ENCODE measurements at regions not wholly inside any gene's neighbourhood (a gene's known extent, or its start where the extent isn't known, plus 50 kb on each side); places are given as distances from the start of the nearest gene placed in this dataset.

DNA sequence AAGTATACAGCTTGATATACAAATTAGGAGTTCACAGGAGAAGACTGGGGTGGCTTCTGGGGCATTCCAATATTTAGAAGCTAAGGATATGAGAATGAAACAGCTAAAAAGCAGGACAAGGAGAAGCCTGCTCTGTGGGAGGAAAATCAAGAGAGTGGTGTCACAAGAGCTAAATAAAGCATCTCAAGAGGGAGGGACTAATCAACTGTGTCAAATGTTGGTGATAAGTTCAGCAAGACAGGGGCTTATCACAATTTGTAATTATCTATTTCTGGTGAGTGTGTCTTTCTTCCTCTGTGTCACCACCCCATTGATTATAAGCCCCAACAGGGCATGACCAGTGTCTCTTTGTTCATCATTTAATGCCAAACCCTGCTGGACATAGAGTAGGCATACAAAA lies 295.8 kb upstream of the DUSP10 start:
- Mint-ChIP-seq H3K4me1 (ENCODE audit: unreplicated experiment) (no peaks in the 10 kb centered on the region), H3K27ac (no peak overlapping the region), H3K36me3 (no peaks in the 10 kb centered on the region), H3K4me3 (no peak overlapping the region), H3K27me3 (no peaks in the 10 kb centered on the region), H3K9me3 (no peaks in the 10 kb centered on the region)
- DNase-seq (ENCODE audit: extremely low spot score, unreplicated experiment), result no peak
- TF ChIP-seq, protein P1, sequence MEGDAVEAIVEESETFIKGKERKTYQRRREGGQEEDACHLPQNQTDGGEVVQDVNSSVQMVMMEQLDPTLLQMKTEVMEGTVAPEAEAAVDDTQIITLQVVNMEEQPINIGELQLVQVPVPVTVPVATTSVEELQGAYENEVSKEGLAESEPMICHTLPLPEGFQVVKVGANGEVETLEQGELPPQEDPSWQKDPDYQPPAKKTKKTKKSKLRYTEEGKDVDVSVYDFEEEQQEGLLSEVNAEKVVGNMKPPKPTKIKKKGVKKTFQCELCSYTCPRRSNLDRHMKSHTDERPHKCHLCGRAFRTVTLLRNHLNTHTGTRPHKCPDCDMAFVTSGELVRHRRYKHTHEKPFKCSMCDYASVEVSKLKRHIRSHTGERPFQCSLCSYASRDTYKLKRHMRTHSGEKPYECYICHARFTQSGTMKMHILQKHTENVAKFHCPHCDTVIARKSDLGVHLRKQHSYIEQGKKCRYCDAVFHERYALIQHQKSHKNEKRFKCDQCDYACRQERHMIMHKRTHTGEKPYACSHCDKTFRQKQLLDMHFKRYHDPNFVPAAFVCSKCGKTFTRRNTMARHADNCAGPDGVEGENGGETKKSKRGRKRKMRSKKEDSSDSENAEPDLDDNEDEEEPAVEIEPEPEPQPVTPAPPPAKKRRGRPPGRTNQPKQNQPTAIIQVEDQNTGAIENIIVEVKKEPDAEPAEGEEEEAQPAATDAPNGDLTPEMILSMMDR (conservative IDR thresholded peaks at IDR 0.05), result no peak

DNA sequence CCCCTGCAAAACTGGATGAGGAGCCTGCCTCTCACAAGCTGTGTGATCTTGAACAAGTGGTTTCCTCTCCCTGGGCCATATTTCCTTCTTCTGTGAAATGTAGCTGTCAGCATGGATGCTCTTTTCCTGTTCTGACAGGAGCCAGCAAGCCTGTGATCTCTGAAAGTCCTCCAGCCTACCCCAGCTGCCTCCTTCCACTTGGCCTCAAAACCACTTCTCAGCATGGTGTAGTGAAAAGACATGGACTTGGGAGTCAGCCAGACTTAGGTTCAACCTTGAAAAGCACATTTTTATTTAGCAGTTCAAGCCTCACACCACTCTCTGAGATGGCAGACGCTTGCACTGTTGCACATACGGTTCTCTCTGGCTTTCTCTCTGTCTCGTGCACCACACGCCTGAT lies 292.9 kb upstream of the DUSP10 start:
- H3K4me1 Mint-ChIP-seq (ENCODE audit: unreplicated experiment), result no peaks in the 10 kb centered on the region
- H3K9me3 Mint-ChIP-seq, result no peaks in the 10 kb centered on the region

DNA sequence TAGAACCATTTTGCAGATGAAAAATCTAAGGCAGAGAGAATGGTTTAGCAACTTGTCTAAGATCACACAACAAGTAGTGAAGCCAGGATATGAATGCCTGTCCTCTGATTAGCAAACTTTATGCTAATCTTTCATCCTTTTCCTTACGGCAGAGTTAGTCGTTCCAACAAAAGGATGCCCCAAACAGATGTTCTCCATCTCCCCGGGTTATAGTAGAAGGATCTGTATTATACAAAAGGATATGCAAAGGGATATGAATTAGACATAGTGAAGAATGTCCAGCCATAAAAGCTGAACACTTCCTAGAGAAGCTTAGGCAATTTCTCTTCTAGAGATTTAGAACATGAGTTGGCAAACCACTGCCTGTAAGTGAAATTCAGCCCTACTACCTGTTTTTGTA lies 291.6 kb upstream of the DUSP10 start:
- no peaks in the 10 kb centered on the region for H3K9me3 Mint-ChIP-seq
- no peak overlapping the region for H3K27ac Mint-ChIP-seq
- no peaks in the 10 kb centered on the region for H3K27me3 Mint-ChIP-seq
- TF ChIP-seq, protein P1 (conservative IDR thresholded peaks at IDR 0.05), result no peak
- H3K36me3 Mint-ChIP-seq, result no peaks in the 10 kb centered on the region
- no peaks in the 10 kb centered on the region for H3K4me1 Mint-ChIP-seq (ENCODE audit: unreplicated experiment)
- no peak for DNase-seq (ENCODE audit: extremely low spot score, unreplicated experiment)
- H3K4me3 Mint-ChIP-seq, result no peak overlapping the region

More for the DNA sequence above, 292.9 kb upstream of the DUSP10 start:
- Mint-ChIP-seq H3K27ac (no peak overlapping the region), H3K36me3 (no peaks in the 10 kb centered on the region), H3K27me3 (no peaks in the 10 kb centered on the region), H3K4me3 (no peak overlapping the region)
- DNase-seq (ENCODE audit: extremely low spot score, unreplicated experiment), result no peak
- TF ChIP-seq, protein P1 (conservative IDR thresholded peaks at IDR 0.05), result no peak

DNA sequence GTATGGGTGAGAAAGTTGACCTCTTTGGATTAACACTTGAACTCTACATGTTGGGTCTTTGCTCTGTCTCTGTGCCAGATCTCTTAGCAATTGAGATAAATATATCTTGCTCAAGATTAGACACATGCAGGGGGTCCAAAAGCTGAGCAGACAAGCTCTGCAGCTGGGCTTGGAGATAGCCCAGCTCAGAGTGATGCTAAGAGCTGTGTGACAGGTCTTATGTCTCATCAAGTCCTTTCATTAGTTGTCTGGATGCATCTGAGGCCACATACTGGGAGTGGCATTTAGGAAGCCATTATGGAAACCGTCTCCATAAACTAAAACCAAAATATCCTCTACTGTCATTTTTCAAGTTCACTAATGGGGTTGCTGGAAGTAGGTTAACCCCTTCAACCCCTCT lies 289.4 kb upstream of the DUSP10 start:
- DNase-seq (ENCODE audit: extremely low spot score, unreplicated experiment), result no peak
- no peaks in the 10 kb centered on the region for H3K36me3 Mint-ChIP-seq
- TF ChIP-seq, protein P1 (conservative IDR thresholded peaks at IDR 0.05), result no peak
- H3K27me3 Mint-ChIP-seq, result peaks cover 3% of the 10 kb centered on the region
- no peaks in the 10 kb centered on the region for H3K4me1 Mint-ChIP-seq (ENCODE audit: unreplicated experiment)
- no peaks in the 10 kb centered on the region for H3K9me3 Mint-ChIP-seq
- H3K4me3 Mint-ChIP-seq, result no peak overlapping the region
- no peak overlapping the region for H3K27ac Mint-ChIP-seq

DNA sequence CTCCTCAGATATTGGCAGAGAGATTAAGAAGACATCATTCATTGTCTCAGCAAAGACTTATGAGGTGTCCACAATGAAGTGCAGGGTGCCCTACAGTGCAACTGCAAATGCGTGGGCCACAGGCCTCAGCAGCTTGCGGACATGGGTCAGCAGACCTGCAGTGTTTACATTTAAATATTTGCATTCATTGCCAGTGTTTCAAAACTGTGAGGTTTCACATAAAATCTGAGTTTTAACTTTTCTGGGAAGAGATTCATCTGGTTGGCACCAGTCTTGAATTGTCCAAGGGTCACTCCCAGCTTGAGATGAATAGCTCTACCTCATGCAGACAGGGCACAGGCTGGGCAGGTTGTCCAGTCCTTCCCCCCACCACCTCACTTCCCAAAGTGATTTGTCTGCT lies 286.8 kb upstream of the DUSP10 start:
- DNase-seq (ENCODE audit: extremely low spot score, unreplicated experiment), result no peak
- Mint-ChIP-seq H3K9me3 (no peaks in the 10 kb centered on the region), H3K27ac (no peak overlapping the region), H3K27me3 (peaks cover 3% of the 10 kb centered on the region), H3K36me3 (no peaks in the 10 kb centered on the region), H3K4me3 (no peak overlapping the region), H3K4me1 (ENCODE audit: unreplicated experiment) (no peaks in the 10 kb centered on the region)
- TF ChIP-seq, protein P1 (conservative IDR thresholded peaks at IDR 0.05), result no peak

DNA sequence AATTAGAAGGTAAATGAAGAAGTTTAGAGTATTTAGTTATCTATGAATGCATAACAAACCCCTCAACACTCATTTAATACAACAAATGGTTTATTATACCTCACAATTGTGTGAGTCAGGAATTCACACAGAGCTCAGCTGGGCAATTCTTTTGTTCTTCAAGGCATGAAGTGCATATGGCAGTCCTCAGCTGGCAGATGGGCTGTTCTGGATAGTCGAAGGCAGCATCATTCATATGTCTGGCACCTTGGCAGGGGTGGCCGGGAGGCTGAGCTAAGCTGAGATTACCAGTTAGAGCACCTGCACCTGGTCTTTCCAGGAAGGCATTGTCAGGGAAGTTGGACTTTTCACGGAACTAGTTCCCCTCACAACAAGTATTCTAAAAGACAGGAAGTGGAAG lies 286.2 kb upstream of the DUSP10 start:
- Mint-ChIP-seq H3K27ac (no peak overlapping the region), H3K27me3 (peaks cover 3% of the 10 kb centered on the region), H3K9me3 (no peaks in the 10 kb centered on the region), H3K4me1 (ENCODE audit: unreplicated experiment) (no peaks in the 10 kb centered on the region), H3K4me3 (no peak overlapping the region), H3K36me3 (no peaks in the 10 kb centered on the region)
- TF ChIP-seq, protein P1 (conservative IDR thresholded peaks at IDR 0.05), result no peak
- no peak for DNase-seq (ENCODE audit: extremely low spot score, unreplicated experiment)
